ENCODE measurements at regions not wholly inside any gene's neighbourhood (a gene's known extent, or its start where the extent isn't known, plus 50 kb on each side); places are given as distances from the start of the nearest gene placed in this dataset.

DNA sequence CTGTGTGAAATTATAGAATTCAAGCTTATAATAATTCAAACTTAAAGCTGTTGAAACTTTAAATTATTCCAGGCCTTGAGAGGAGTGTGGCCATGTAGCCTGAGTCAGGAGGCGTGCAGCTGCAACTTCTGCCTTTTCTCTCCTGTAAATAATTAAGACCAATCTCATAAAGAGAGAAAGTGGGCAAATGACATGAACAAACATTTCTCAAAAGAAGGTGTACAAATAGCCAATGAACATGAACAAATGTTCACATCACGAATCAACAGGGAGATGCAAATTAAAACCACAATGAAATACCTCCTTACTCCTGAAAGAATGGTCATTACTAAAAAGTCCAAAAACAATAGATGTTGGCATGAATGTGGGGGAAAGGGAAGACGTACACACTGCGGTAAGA lies 149.1 kb upstream of the MYCN start:
- H3K4me3 ChIP-seq (ENCODE audit: control insufficient read depth, low read depth, low read length): no peak overlapping the region
- TF ChIP-seq, protein P1, sequence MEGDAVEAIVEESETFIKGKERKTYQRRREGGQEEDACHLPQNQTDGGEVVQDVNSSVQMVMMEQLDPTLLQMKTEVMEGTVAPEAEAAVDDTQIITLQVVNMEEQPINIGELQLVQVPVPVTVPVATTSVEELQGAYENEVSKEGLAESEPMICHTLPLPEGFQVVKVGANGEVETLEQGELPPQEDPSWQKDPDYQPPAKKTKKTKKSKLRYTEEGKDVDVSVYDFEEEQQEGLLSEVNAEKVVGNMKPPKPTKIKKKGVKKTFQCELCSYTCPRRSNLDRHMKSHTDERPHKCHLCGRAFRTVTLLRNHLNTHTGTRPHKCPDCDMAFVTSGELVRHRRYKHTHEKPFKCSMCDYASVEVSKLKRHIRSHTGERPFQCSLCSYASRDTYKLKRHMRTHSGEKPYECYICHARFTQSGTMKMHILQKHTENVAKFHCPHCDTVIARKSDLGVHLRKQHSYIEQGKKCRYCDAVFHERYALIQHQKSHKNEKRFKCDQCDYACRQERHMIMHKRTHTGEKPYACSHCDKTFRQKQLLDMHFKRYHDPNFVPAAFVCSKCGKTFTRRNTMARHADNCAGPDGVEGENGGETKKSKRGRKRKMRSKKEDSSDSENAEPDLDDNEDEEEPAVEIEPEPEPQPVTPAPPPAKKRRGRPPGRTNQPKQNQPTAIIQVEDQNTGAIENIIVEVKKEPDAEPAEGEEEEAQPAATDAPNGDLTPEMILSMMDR (IDR thresholded peaks at IDR 0.05; ENCODE audit: control insufficient read depth, insufficient read depth, low read depth, low read length, missing control alignments): no peak
- DNase-seq (ENCODE audit: low read depth): no peak

DNA sequence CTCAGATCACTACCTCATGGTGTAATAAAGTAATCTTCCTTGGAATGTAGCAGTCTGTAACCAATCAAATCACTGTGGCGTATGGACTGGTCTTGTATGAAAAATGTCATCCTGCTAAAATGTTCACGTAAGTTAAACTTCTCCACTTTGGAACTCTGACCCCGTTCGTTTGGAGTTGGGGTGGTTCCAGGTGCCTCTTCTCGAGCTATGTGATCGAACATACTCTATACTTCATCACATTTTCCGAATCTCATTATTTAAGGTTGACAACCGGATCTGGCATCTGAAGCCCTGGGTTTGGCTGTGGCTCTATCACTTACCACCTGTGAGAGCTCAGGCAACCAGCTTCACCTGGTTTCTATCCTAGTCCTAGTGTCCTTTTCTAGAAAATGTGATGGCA lies 148.0 kb upstream of the MYCN start:
- no peak for DNase-seq (ENCODE audit: low read depth)
- H3K4me3 ChIP-seq (ENCODE audit: control insufficient read depth, low read depth, low read length): no peak overlapping the region
- TF ChIP-seq, protein P1 (IDR thresholded peaks at IDR 0.05; ENCODE audit: control insufficient read depth, insufficient read depth, low read depth, low read length, missing control alignments): no peak

DNA sequence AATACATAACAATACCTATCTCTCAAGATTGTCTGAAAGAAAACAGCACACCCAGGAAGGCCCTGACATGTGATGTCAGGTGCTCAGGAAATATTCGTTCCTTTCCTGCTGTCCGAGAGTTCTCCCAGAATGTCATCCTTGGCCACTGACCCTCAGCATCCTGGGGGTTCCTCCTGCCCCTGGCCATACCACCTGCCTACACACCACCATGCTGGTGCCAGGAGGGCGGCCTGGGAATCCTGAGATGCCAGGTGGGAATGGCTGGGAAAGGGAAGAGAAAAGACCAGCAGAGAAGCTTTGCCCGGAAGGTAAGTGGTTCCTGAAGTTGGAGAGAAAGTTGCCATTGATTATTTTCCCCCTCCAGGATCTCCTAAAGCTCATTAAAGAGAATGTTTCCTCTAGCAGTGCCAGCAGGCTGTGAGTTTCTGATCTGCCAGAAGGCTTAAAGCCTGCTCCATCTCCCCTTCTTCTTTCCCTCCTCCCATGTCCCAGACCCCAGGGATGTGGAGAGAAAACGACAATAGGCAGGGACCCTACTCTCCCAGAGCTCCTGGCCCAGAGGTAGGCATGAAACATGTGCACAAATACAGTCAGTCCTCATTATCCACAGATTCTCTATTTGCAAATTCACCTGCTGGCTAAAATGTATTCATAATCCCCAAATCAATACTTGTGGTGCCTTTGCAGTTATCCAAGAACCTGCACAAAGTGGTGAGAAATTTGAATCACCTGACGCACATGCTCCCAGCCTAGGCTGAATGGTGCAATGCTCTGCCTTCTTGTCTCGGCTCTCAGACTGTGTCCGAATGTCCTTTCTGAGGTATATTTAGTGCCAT lies 147.1 kb upstream of the MYCN start:
- TF ChIP-seq, protein P1 (IDR thresholded peaks at IDR 0.05; ENCODE audit: control insufficient read depth, insufficient read depth, low read depth, low read length, missing control alignments): no peak
- H3K4me3 ChIP-seq (ENCODE audit: control insufficient read depth, low read depth, low read length): no peak overlapping the region
- DNase-seq (ENCODE audit: low read depth): no peak

DNA sequence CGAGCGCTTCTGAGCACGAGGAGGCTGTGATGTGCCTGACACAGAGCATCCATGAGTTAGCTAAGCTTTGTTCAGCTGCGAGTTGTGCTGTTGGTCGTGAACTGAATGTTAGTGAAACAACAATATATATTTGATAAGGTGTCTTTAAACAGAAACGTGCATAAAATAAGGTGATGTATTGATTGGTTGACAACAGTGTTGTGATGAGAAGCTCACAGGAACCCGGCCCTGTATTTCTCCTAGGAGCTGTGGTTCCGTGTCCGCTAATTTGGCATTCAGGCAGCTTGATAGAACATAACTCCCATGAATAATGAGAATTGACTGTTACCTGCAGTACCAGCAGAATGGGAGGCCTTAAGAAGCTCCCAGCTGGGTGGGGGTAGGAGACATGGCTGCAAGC lies 146.4 kb upstream of the MYCN start:
- no peak overlapping the region for H3K4me3 ChIP-seq (ENCODE audit: control insufficient read depth, low read depth, low read length)
- no peak for DNase-seq (ENCODE audit: low read depth)
- TF ChIP-seq, protein P1 (IDR thresholded peaks at IDR 0.05; ENCODE audit: control insufficient read depth, insufficient read depth, low read depth, low read length, missing control alignments): no peak

DNA sequence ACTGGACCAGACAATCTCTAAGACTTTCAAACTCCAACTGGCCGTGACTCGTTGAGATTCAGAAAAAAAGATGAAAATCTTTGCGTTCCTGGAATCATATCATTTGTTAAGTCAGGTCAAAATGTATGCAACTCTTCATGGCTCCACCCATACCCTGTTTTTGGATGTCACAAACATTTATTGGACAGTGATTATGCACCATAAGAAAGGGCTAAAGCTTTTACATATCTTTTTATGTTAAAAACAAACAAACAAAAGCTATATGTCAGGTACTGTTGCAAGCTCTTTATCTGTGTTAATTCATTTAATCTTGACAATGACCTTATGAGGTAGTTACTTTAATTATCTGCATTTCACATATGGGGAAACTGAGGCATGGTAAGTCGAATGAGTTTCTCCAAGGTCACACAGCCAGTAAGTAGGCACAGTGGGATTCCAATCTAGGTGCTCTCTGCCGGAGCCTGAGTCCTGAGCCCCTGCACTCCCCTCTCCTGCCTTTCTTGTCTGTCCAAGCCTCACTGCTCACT lies 145.7 kb upstream of the MYCN start:
- no peak for DNase-seq (ENCODE audit: low read depth)
- H3K4me3 ChIP-seq (ENCODE audit: control insufficient read depth, low read depth, low read length): no peak overlapping the region
- TF ChIP-seq, protein P1 (IDR thresholded peaks at IDR 0.05; ENCODE audit: control insufficient read depth, insufficient read depth, low read depth, low read length, missing control alignments): no peak

DNA sequence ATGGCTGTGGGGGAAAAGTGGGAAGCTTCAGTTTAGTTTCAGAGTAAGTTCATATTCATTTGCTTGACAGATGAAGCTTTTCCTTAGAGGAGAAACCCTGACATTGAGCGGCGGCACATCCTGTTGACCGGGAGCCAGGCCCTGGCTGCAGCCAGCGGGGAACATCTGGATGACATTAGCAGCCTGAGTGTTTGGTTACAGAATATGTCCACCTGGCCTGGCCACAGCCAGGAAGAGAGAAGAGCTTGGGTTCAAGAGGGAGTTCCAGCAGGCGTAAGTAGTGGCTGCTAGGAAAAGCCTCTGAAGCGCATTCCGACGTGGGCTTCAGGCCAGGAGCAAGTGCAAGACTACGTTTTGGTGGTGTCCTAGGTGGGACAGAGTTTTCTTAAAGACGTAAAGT lies 144.9 kb upstream of the MYCN start:
- DNase-seq (ENCODE audit: low read depth): no peak
- no peak overlapping the region for H3K4me3 ChIP-seq (ENCODE audit: control insufficient read depth, low read depth, low read length)
- TF ChIP-seq, protein P1 (IDR thresholded peaks at IDR 0.05; ENCODE audit: control insufficient read depth, insufficient read depth, low read depth, low read length, missing control alignments): no peak

Measured in AG09309 (cell line).